ENCODE measurements at regions not wholly inside any gene's neighbourhood (a gene's known extent, or its start where the extent isn't known, plus 50 kb on each side); places are given as distances from the start of the nearest gene placed in this dataset.

GRCh38 chr14:85280074-85280473 lies 249.9 kb upstream of the FLRT2 start:
- TF ChIP-seq TAF1 (IDR thresholded peaks at IDR 0.05; ENCODE audit: borderline replicate concordance, insufficient read depth, low read length): no peak
- no peak for TF ChIP-seq SIN3A (IDR thresholded peaks at IDR 0.05; ENCODE audit: borderline replicate concordance, insufficient read depth, low read length)
- no peak for TF ChIP-seq POLR2AphosphoS5 (IDR thresholded peaks at IDR 0.05; ENCODE audit: low read depth, low read length)
- no peak for TF ChIP-seq REST (IDR thresholded peaks at IDR 0.05; ENCODE audit: insufficient read depth in 1 of 2, low read depth in 2 of 2, low read length in 2 of 2)
- TF ChIP-seq FOXP2 (optimal IDR thresholded peaks at IDR 0.05; ENCODE audit: borderline replicate concordance, extremely low read depth, extremely low read length, insufficient read depth): no peak
